Liver (tissue), 8 donors: ENCODE measurements at regions not wholly inside any gene's neighbourhood (a gene's known extent, or its start where the extent isn't known, plus 50 kb on each side); places are given as distances from the start of the nearest gene placed in this dataset.

Source experiments
- DNase-seq: peaks from one replicate; pipeline ENCODE4 v3.0.0-alpha.2; 2017; ENCODE audit warnings: low spot score
- H3K27ac ChIP-seq, 2 donors: one replicate each; pipeline ENCODE4 v1.7.0; 2013; ENCODE audit warnings: inconsistent platforms in 2 of 2, low read length in 2 of 2, control low read depth in 1 of 2, low read depth in 1 of 2, mild to moderate bottlenecking in 1 of 2
- H3K27me3 ChIP-seq, 4 donors: one replicate each; pipeline versions ENCODE4 v1.6.1 to v1.7.0; 2013; ENCODE audit warnings: low read length in 3 of 4, inconsistent platforms in 1 of 4, mild to moderate bottlenecking in 1 of 4, moderate library complexity in 1 of 4; ENCODE audit not compliant: control insufficient read depth in 4 of 4, insufficient read depth in 4 of 4
- H3K36me3 ChIP-seq, 4 donors: one replicate each; pipeline versions ENCODE4 v1.6.1 to v1.7.0; 2013; ENCODE audit warnings: low read length in 3 of 4, mild to moderate bottlenecking in 3 of 4, low read depth in 1 of 4, moderate library complexity in 1 of 4; ENCODE audit not compliant: control insufficient read depth in 4 of 4, insufficient read depth in 3 of 4
- H3K4me1 ChIP-seq, 4 donors: one replicate each; pipeline versions ENCODE4 v1.6.1 to v1.7.0; 2013; ENCODE audit warnings: low read length in 3 of 4, mild to moderate bottlenecking in 3 of 4, moderate library complexity in 1 of 4; ENCODE audit not compliant: control insufficient read depth in 4 of 4, insufficient read depth in 4 of 4
- H3K4me3 ChIP-seq, 3 donors: one replicate each; pipeline versions ENCODE4 v1.6.1 to v1.7.0; 2013; ENCODE audit warnings: low read length in 3 of 3, control low read depth in 1 of 3, low read depth in 1 of 3, mild to moderate bottlenecking in 1 of 3
- H3K9ac ChIP-seq, 2 donors: one replicate each; pipeline ENCODE4 v1.7.0; 2013; ENCODE audit warnings: low read length in 2 of 2, mild to moderate bottlenecking in 2 of 2, moderate library complexity in 2 of 2, control low read depth in 1 of 2, low read depth in 1 of 2
- H3K9me3 ChIP-seq, 4 donors: one replicate each; pipeline versions ENCODE4 v1.6.1 to v1.7.0; 2013; ENCODE audit warnings: low read length in 3 of 4; ENCODE audit not compliant: control insufficient read depth in 4 of 4
- ATF3 ChIP-seq: IDR thresholded peaks from 2 replicates; pipeline ENCODE4 v1.6.1; 2016; ENCODE audit warnings: antibody characterized with exemption
- CTCF ChIP-seq: fragments of 150-350 bp; IDR thresholded peaks from 2 replicates; pipeline ENCODE4 v1.5.1; 2017; ENCODE audit warnings: improper control_type of control experiment, low read depth, low read length; ENCODE audit not compliant: missing input control
- EGR1 ChIP-seq, 2 donors: IDR thresholded peaks; 2 replicates each; pipeline ENCODE4 v1.6.1; 2016 to 2018; ENCODE audit warnings: antibody characterized with exemption in 2 of 2, low read depth in 2 of 2
- HNF4A ChIP-seq, 2 donors: conservative IDR thresholded peaks; 2 replicates each; pipeline ENCODE4 v1.6.1; 2016; ENCODE audit warnings: antibody characterized with exemption in 2 of 2, mild to moderate bottlenecking in 2 of 2
- JUND ChIP-seq, 2 donors: IDR thresholded peaks; 2 replicates each; pipeline ENCODE4 v1.6.1; 2016; ENCODE audit warnings: antibody characterized with exemption in 2 of 2
- REST ChIP-seq: IDR thresholded peaks from 2 replicates; pipeline ENCODE4 v1.6.1; 2016; ENCODE audit warnings: antibody characterized with exemption, mild to moderate bottlenecking
- RXRA ChIP-seq, 2 donors: IDR thresholded peaks; 2 replicates each; pipeline ENCODE4 v1.6.1; 2017 to 2018; ENCODE audit warnings: antibody characterized with exemption in 2 of 2, mild to moderate bottlenecking in 1 of 2
- SP1 ChIP-seq: IDR thresholded peaks from 2 replicates; pipeline ENCODE4 v1.6.1; 2018; ENCODE audit warnings: antibody characterized with exemption, mild to moderate bottlenecking
- TAF1 ChIP-seq: conservative IDR thresholded peaks from 2 replicates; pipeline ENCODE4 v1.6.1; 2016; ENCODE audit warnings: antibody characterized with exemption, mild to moderate bottlenecking
- WGBS: extraction: QIAGEN DNeasy Blood & Tissue Kit; methylation state at CpG from one replicate; pipeline ENCODE4 v1.1.7; 2013; 5-methylcytosine and 5-hydroxymethylcytosine counted together
- TF ChIP-seq, protein P1 (sequence below): IDR thresholded peaks from 2 replicates; pipeline ENCODE4 v1.6.1; 2016; ENCODE audit warnings: antibody characterized with exemption
- donor health status: healthy.
- donor health status: healthy.
- donor health status: healthy.
- donor health status: healthy.
- donor health status: healthy.

DNA sequence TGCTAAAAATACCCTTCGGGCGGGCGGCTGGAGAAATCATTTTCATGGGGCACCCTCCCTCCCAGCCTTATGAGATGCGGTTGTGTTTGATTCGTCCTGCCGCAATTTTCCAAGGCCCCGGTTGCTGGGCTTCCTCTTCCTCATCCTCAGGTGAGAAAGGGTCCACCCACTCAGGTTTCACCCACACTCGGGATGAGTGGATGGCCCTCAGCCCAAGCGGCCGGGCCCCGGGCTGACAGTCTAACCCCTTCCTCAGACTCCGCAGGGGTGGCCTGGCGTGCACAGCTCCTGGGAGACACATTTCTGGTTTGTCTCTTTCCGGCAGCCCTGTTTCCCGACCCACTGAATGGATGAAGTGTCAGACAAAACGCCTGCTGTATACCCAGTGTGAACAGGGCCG, 116.5 kb upstream of the LRPAP1 start (continued):
- no peak for TF ChIP-seq REST

GRCh38 chr4:3648195-3648594, 116.0 kb upstream of the LRPAP1 start:
- Histone ChIP-seq H3K9ac (no peak overlapping the region), H3K4me3 (no peak overlapping the region), H3K36me3 (no peaks in the 10 kb centered on the region), H3K4me1 (no peaks in the 10 kb centered on the region), H3K27ac (no peak overlapping the region), H3K27me3 (peaks cover 0 to 2% (median 0%) of the 10 kb centered on the region in 4 donors), H3K9me3 (no peaks in the 10 kb centered on the region)
- 88% methylated on average over 16 of the region's 16 CpGs for WGBS
- TF ChIP-seq ATF3 = no peak
- DNase-seq = no peak

DNA sequence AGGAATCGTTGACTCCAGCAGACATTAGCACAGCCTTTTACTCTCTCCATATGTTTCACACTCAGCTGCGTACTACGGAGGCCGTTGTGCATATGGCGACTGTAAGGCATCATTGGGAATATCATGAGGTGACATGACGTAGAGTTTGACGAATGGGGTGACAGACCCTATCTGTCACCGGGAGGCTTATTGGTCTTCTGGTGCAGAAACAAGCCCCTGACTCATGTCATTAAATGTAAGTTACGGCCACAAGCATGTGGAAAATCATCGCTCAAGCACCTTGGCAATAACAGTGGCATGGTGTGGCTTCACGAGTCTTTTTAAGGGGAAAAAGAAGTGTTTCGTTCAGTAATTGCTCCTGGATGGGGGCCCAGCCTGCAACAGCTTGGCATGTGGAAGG, 115.2 kb upstream of the LRPAP1 start:
- Histone ChIP-seq H3K4me1 (no peaks in the 10 kb centered on the region), H3K4me3 (no peak overlapping the region), H3K9me3 (no peaks in the 10 kb centered on the region), H3K36me3 (no peaks in the 10 kb centered on the region), H3K27ac (no peak overlapping the region), H3K27me3 (peaks cover 0 to 2% (median 0%) of the 10 kb centered on the region in 4 donors), H3K9ac (no peak overlapping the region)
- 92% methylated on average over 12 of the region's 12 CpGs for WGBS
- DNase-seq = no peak
- TF ChIP-seq RXRA (IDR thresholded peaks at IDR 0.05) (no peak), EGR1 (IDR thresholded peaks at IDR 0.05; ENCODE audit: low read depth in 2 of 2) (no peak), HNF4A (conservative IDR thresholded peaks at IDR 0.05) (no peak), CTCF (no peak), REST (no peak), TAF1 (no peak), SP1 (no peak), JUND (IDR thresholded peaks at IDR 0.05) (no peak)
- TF ChIP-seq, protein P1, sequence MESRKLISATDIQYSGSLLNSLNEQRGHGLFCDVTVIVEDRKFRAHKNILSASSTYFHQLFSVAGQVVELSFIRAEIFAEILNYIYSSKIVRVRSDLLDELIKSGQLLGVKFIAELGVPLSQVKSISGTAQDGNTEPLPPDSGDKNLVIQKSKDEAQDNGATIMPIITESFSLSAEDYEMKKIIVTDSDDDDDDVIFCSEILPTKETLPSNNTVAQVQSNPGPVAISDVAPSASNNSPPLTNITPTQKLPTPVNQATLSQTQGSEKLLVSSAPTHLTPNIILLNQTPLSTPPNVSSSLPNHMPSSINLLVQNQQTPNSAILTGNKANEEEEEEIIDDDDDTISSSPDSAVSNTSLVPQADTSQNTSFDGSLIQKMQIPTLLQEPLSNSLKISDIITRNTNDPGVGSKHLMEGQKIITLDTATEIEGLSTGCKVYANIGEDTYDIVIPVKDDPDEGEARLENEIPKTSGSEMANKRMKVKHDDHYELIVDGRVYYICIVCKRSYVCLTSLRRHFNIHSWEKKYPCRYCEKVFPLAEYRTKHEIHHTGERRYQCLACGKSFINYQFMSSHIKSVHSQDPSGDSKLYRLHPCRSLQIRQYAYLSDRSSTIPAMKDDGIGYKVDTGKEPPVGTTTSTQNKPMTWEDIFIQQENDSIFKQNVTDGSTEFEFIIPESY = no peak
